H9 (cell line): ENCODE measurements at regions not wholly inside any gene's neighbourhood (a gene's known extent, or its start where the extent isn't known, plus 50 kb on each side); places are given as distances from the start of the nearest gene placed in this dataset.

Source experiments
- DNase-seq: peaks from one replicate; pipeline ENCODE4 v3.0.0-alpha.2; 2017
- H2AFZ ChIP-seq: one replicate; pipeline ENCODE4 v1.6.1; 2013; ENCODE audit warnings: mild to moderate bottlenecking, low read length, control low read depth, moderate library complexity
- H2AK5ac ChIP-seq: 2 replicates; pipeline ENCODE4 v1.6.1; 2013; ENCODE audit warnings: low read length, control low read depth, mixed read lengths; ENCODE audit not compliant: insufficient read length
- H2BK120ac ChIP-seq: one replicate; pipeline ENCODE4 v1.6.1; 2013; ENCODE audit warnings: low read depth, mild to moderate bottlenecking, low read length, control low read depth, inconsistent platforms; ENCODE audit not compliant: poor library complexity, severe bottlenecking
- H2BK12ac ChIP-seq: 2 replicates; pipeline ENCODE4 v1.6.1; 2013; ENCODE audit warnings: low read length, control low read depth, mixed read lengths, low read depth; ENCODE audit not compliant: insufficient read length
- H2BK15ac ChIP-seq: 2 replicates; pipeline ENCODE4 v1.6.1; 2013; ENCODE audit warnings: low read depth, low read length, control low read depth
- H2BK20ac ChIP-seq: one replicate; pipeline ENCODE4 v1.6.1; 2013; ENCODE audit warnings: low read depth, mild to moderate bottlenecking, low read length, control low read depth, inconsistent platforms; ENCODE audit not compliant: poor library complexity, severe bottlenecking
- H2BK5ac ChIP-seq: 2 replicates; pipeline ENCODE4 v1.6.1; 2013; ENCODE audit warnings: low read length, control low read depth, mixed read lengths; ENCODE audit not compliant: insufficient read length
- H3K14ac ChIP-seq: 2 replicates; pipeline ENCODE4 v1.6.1; 2013; ENCODE audit warnings: low read length, control low read depth; ENCODE audit not compliant: insufficient read depth
- H3K18ac ChIP-seq: 2 replicates; pipeline ENCODE4 v1.6.1; 2013; ENCODE audit warnings: low read depth, mild to moderate bottlenecking, mixed read lengths, low read length, control low read depth; ENCODE audit not compliant: insufficient read length
- H3K23ac ChIP-seq: 2 replicates; pipeline ENCODE4 v1.6.1; 2013; ENCODE audit warnings: low read length, control low read depth, mixed read lengths, low read depth; ENCODE audit not compliant: insufficient read length
- H3K23me2 ChIP-seq: 2 replicates; pipeline ENCODE4 v1.6.1; 2013; ENCODE audit warnings: low read depth, mild to moderate bottlenecking, mixed read lengths, low read length, control low read depth; ENCODE audit not compliant: insufficient read length, poor library complexity, severe bottlenecking
- H3K27ac ChIP-seq: 2 replicates; pipeline ENCODE4 v1.5.1; 2013; ENCODE audit warnings: low read length, control low read depth, mixed read lengths, low read depth; ENCODE audit not compliant: insufficient read length
- H3K27me3 ChIP-seq: 2 replicates; pipeline ENCODE4 v1.6.1; 2013; ENCODE audit warnings: low read length, control low read depth, inconsistent platforms; ENCODE audit not compliant: insufficient read depth
- H3K4ac ChIP-seq: 2 replicates; pipeline ENCODE4 v1.6.1; 2013; ENCODE audit warnings: low read depth, mild to moderate bottlenecking, control low read depth, inconsistent platforms, low read length, moderate library complexity
- H3K4me1 ChIP-seq: 2 replicates; pipeline ENCODE4 v1.6.1; 2013; ENCODE audit warnings: low read length, control low read depth, inconsistent platforms; ENCODE audit not compliant: insufficient read depth
- H3K4me2 ChIP-seq: 2 replicates; pipeline ENCODE4 v1.6.1; 2013; ENCODE audit warnings: low read length, control low read depth, mixed read lengths; ENCODE audit not compliant: insufficient read length, insufficient read depth
- H3K56ac ChIP-seq: 2 replicates; pipeline ENCODE4 v1.6.1; 2013; ENCODE audit warnings: low read depth, mild to moderate bottlenecking, mixed read lengths, low read length, control low read depth; ENCODE audit not compliant: insufficient read length
- H3K79me1 ChIP-seq: 2 replicates; pipeline ENCODE4 v1.6.1; 2013; ENCODE audit warnings: low read depth, mild to moderate bottlenecking, moderate library complexity, low read length, control low read depth, inconsistent platforms; ENCODE audit not compliant: insufficient read depth, poor library complexity, severe bottlenecking
- H3K79me2 ChIP-seq: 2 replicates; pipeline ENCODE4 v1.6.1; 2013; ENCODE audit warnings: low read length, control low read depth, inconsistent platforms; ENCODE audit not compliant: insufficient read depth
- H3K9ac ChIP-seq: 2 replicates; pipeline ENCODE4 v1.6.1; 2013; ENCODE audit warnings: low read length, control low read depth, mixed read lengths; ENCODE audit not compliant: insufficient read length; ENCODE audit errors: extremely low read depth
- H3K9me3 ChIP-seq: one replicate; pipeline ENCODE4 v1.6.1; 2013; ENCODE audit warnings: low read depth, low read length, inconsistent platforms; ENCODE audit not compliant: control insufficient read depth
- H3T11ph ChIP-seq: one replicate; pipeline ENCODE4 v1.6.1; 2013; ENCODE audit warnings: mild to moderate bottlenecking, low read length, control low read depth, inconsistent platforms
- H4K20me1 ChIP-seq: one replicate; pipeline ENCODE4 v1.6.1; 2013; ENCODE audit not compliant: control insufficient read depth, insufficient read length, insufficient read depth
- H4K5ac ChIP-seq: 2 replicates; pipeline ENCODE4 v1.6.1; 2013; ENCODE audit warnings: low read depth, mild to moderate bottlenecking, mixed read lengths, low read length, control low read depth; ENCODE audit not compliant: insufficient read length
- H4K8ac ChIP-seq: replicated peaks from 2 replicates; pipeline ENCODE4 v1.6.1; 2013; ENCODE audit warnings: low read length, control low read depth, mixed read lengths, low read depth; ENCODE audit not compliant: insufficient read length
- H4K91ac ChIP-seq: 2 replicates; pipeline ENCODE4 v1.6.1; 2013; ENCODE audit warnings: low read depth, mild to moderate bottlenecking, moderate library complexity, mixed read lengths, low read length, control low read depth; ENCODE audit not compliant: insufficient read length
- H3K27ac Mint-ChIP-seq, 3 experiments: 2 replicates in 2 of 3; 3 replicates in 1 of 3; pipeline ENCODE4 v1.8.0; 2020 to 2021; ENCODE audit warnings: mixed read lengths in 3 of 3, mild to moderate bottlenecking in 1 of 3, moderate library complexity in 1 of 3
- H3K27me3 Mint-ChIP-seq: 2 replicates; pipeline ENCODE4 v1.8.0; 2021; ENCODE audit warnings: low read depth, mild to moderate bottlenecking, moderate library complexity, mixed read lengths
- H3K36me3 Mint-ChIP-seq, 3 experiments: 2 replicates in 2 of 3; 3 replicates in 1 of 3; pipeline ENCODE4 v1.8.0; 2020 to 2021; ENCODE audit warnings: low read depth in 3 of 3, mixed read lengths in 3 of 3; ENCODE audit not compliant: insufficient read depth in 1 of 3
- H3K4me1 Mint-ChIP-seq, 2 experiments: 2 replicates each; pipeline ENCODE4 v1.8.0; 2020; ENCODE audit warnings: mixed read lengths in 2 of 2
- H3K4me3 Mint-ChIP-seq, 2 experiments: 2 replicates in 1 of 2; 3 replicates in 1 of 2; pipeline ENCODE4 v1.8.0; 2020 to 2021; ENCODE audit warnings: mild to moderate bottlenecking in 2 of 2, mixed read lengths in 2 of 2, moderate library complexity in 1 of 2
- H3K9me3 Mint-ChIP-seq, 2 experiments: 2 replicates in 1 of 2; 3 replicates in 1 of 2; pipeline ENCODE4 v1.8.0; 2020; ENCODE audit warnings: mild to moderate bottlenecking in 2 of 2, mixed read lengths in 2 of 2, moderate library complexity in 1 of 2
- CTCF ChIP-seq: fragments of 200-600 bp; sonication (generic); conservative IDR thresholded peaks from 3 replicates; pipeline ENCODE4 v1.8.0; 2021; ENCODE audit warnings: antibody characterized with exemption, mild to moderate bottlenecking
- WGBS: extraction: QIAGEN DNeasy Blood & Tissue Kit; methylation state at CpG from one replicate; pipeline ENCODE4 v1.1.7; 2013; ENCODE audit warnings: missing lambda C conversion rate, low lambda C conversion rate, mixed read lengths; ENCODE audit not compliant: insufficient read length; ENCODE audit errors: extremely low coverage; 5-methylcytosine and 5-hydroxymethylcytosine counted together

- H3T11ph ChIP-seq = no peak overlapping the region
- peaks cover 8 to 10% of the 10 kb centered on the region in 2 experiments; a peak in 3 of 5 replicates for H3K9me3 Mint-ChIP-seq
- no peak overlapping the region for H3K27ac ChIP-seq
- no peak overlapping the region for H2AFZ ChIP-seq
- no peak overlapping the region for H2BK20ac ChIP-seq
- no peak overlapping the region for H3K4me3 Mint-ChIP-seq
- H3K27me3 ChIP-seq = no peaks in the 10 kb centered on the region; the same call in 1 of the 2 replicates
- H3K56ac ChIP-seq = no peak overlapping the region
- no peak overlapping the region for H3K18ac ChIP-seq
- no peak overlapping the region for H2BK5ac ChIP-seq
- no peaks in the 10 kb centered on the region for H3K79me1 ChIP-seq
- no peak overlapping the region for H3K27ac Mint-ChIP-seq
- H3K36me3 Mint-ChIP-seq = peaks cover 0 to 9% (median 0%) of the 10 kb centered on the region in 3 experiments; a peak in 3 of 7 replicates
- no peak overlapping the region for H3K23ac ChIP-seq
- peak overlapping the region; percentile 53; the same call in 1 of the 2 replicates for H3K14ac ChIP-seq
- no peak overlapping the region for H2BK120ac ChIP-seq
- H4K91ac ChIP-seq = no peak overlapping the region
- no peak overlapping the region for H4K8ac ChIP-seq
- H3K4me1 Mint-ChIP-seq = peaks cover 13% of the 10 kb centered on the region in 2 experiments
- H3K4ac ChIP-seq = no peak overlapping the region
- no CpG with 5 or more reads among the region's 9 CpGs for WGBS
- no peak overlapping the region for H2BK15ac ChIP-seq
- DNase-seq = no peak
- no peaks in the 10 kb centered on the region for H4K20me1 ChIP-seq
- H3K4me1 ChIP-seq = no peaks in the 10 kb centered on the region
- no peak overlapping the region for H3K9ac ChIP-seq
- H2AK5ac ChIP-seq = no peak overlapping the region
- TF ChIP-seq CTCF = no peak
- H2BK12ac ChIP-seq = no peak overlapping the region
- no peaks in the 10 kb centered on the region for H3K79me2 ChIP-seq
- no peak overlapping the region for H3K4me2 ChIP-seq
- no peaks in the 10 kb centered on the region for H3K23me2 ChIP-seq
- H4K5ac ChIP-seq = no peak overlapping the region
- no peaks in the 10 kb centered on the region for H3K9me3 ChIP-seq
- peaks cover 5% of the 10 kb centered on the region for H3K27me3 Mint-ChIP-seq
These were observed 401.8 kb downstream of the PREX1 start for GRCh38 chr20:48425817-48426612.
